HepG2 (cell line): ENCODE measurements at regions not wholly inside any gene's neighbourhood (a gene's known extent, or its start where the extent isn't known, plus 50 kb on each side); places are given as distances from the start of the nearest gene placed in this dataset.

Experiments
- BCL6 ChIP-seq: IDR thresholded peaks from 2 replicates; pipeline ENCODE4 v1.6.1; 2016; ENCODE audit warnings: missing genetic modification reagents, missing compliant biosample characterization
- FOXA3 ChIP-seq: IDR thresholded peaks from 2 replicates; pipeline ENCODE4 v1.6.1; 2016; ENCODE audit warnings: missing genetic modification reagents, missing compliant biosample characterization
- FOXM1 ChIP-seq: sonication (generic); formaldehyde crosslinking; IDR thresholded peaks from 2 replicates; pipeline ENCODE4 v1.5.0; 2020; ENCODE audit warnings: missing genetic modification reagents
- GLMP ChIP-seq: sonication (generic); formaldehyde crosslinking; IDR thresholded peaks from 2 replicates; pipeline ENCODE4 v1.9.0; 2021; ENCODE audit warnings: missing genetic modification reagents, mild to moderate bottlenecking, borderline replicate concordance
- HNF4A ChIP-seq: sonication (generic); formaldehyde crosslinking; IDR thresholded peaks from 2 replicates; pipeline ENCODE4 v1.4.0; 2020; ENCODE audit warnings: missing genetic modification reagents
- MYNN ChIP-seq: sonication (generic); formaldehyde crosslinking; IDR thresholded peaks from 2 replicates; pipeline ENCODE4 v1.4.0; 2020; ENCODE audit warnings: mild to moderate bottlenecking, low read depth, missing genetic modification reagents
- NKX3-1 ChIP-seq: sonication (generic); formaldehyde crosslinking; IDR thresholded peaks from 2 replicates; pipeline ENCODE4 v1.5.0; 2020; ENCODE audit warnings: missing genetic modification reagents
- POLR2AphosphoS2 ChIP-seq: IDR thresholded peaks from 2 replicates; pipeline ENCODE4 v1.6.1; 2011; ENCODE audit warnings: low read depth, low read length, improper control_type of control experiment
- REL ChIP-seq: sonication (generic); formaldehyde crosslinking; conservative IDR thresholded peaks from 2 replicates; pipeline ENCODE4 v1.8.0; 2022; ENCODE audit warnings: mild to moderate bottlenecking, missing genetic modification reagents, moderate library complexity
- SALL1 ChIP-seq: sonication (generic); formaldehyde crosslinking; IDR thresholded peaks from 2 replicates; pipeline ENCODE4 v1.8.0; 2022; ENCODE audit warnings: mild to moderate bottlenecking, missing genetic modification reagents
- SMAD3 ChIP-seq: sonication (generic); formaldehyde crosslinking; IDR thresholded peaks from 2 replicates; pipeline ENCODE4 v1.4.0; 2020; ENCODE audit warnings: missing genetic modification reagents
- TCF7 ChIP-seq: sonication (generic); IDR thresholded peaks from 2 replicates; pipeline ENCODE4 v1.6.1; 2016; ENCODE audit warnings: antibody characterized with exemption, low read depth
- ZNF17 ChIP-seq: sonication (generic); formaldehyde crosslinking; IDR thresholded peaks from 2 replicates; pipeline ENCODE4 v1.5.0; 2020; ENCODE audit warnings: mild to moderate bottlenecking, missing genetic modification reagents
- ZNF335 ChIP-seq: sonication (generic); formaldehyde crosslinking; IDR thresholded peaks from 2 replicates; pipeline ENCODE4 v1.4.0; 2020; ENCODE audit warnings: missing genetic modification reagents
- ZNF512 ChIP-seq: sonication (generic); formaldehyde crosslinking; IDR thresholded peaks from 2 replicates; pipeline ENCODE4 v1.4.0; 2020; ENCODE audit warnings: mild to moderate bottlenecking, missing genetic modification reagents
- ZNF550 ChIP-seq: sonication (generic); formaldehyde crosslinking; IDR thresholded peaks from 2 replicates; pipeline ENCODE4 v1.4.0; 2020; ENCODE audit warnings: mild to moderate bottlenecking, missing genetic modification reagents, borderline replicate concordance
- ZNF564 ChIP-seq: sonication (generic); formaldehyde crosslinking; IDR thresholded peaks from 2 replicates; pipeline ENCODE4 v1.8.1; 2023; ENCODE audit warnings: mild to moderate bottlenecking, missing genetic modification reagents
- ZNF570 ChIP-seq: sonication (generic); formaldehyde crosslinking; IDR thresholded peaks from 2 replicates; pipeline ENCODE4 v1.4.0; 2020; ENCODE audit warnings: mild to moderate bottlenecking, missing genetic modification reagents, borderline replicate concordance
- ZNF574 ChIP-seq: sonication (generic); formaldehyde crosslinking; IDR thresholded peaks from 2 replicates; pipeline ENCODE4 v1.4.0; 2020; ENCODE audit warnings: missing genetic modification reagents
- ZNF580 ChIP-seq: IDR thresholded peaks from 2 replicates; pipeline ENCODE4 v1.6.1; 2016; ENCODE audit warnings: low read depth, borderline replicate concordance
- ZNF619 ChIP-seq: sonication (generic); formaldehyde crosslinking; IDR thresholded peaks from 2 replicates; pipeline ENCODE4 v1.4.0; 2020; ENCODE audit warnings: mild to moderate bottlenecking, missing genetic modification reagents
- ZNF660 ChIP-seq: sonication (generic); formaldehyde crosslinking; IDR thresholded peaks from 2 replicates; pipeline ENCODE4 v1.5.1; 2020; ENCODE audit warnings: mild to moderate bottlenecking, low read depth, missing genetic modification reagents, borderline replicate concordance
- ZNF777 ChIP-seq: sonication (generic); formaldehyde crosslinking; IDR thresholded peaks from 2 replicates; pipeline ENCODE4 v1.4.0; 2020; ENCODE audit warnings: missing genetic modification reagents
- TF ChIP-seq, protein P1 (sequence below): sonication (generic); formaldehyde crosslinking; IDR thresholded peaks from 2 replicates; pipeline ENCODE4 v1.4.0; 2020; ENCODE audit warnings: missing genetic modification reagents

GRCh38 chr16:80468029-80468428 lies 72.8 kb upstream of the DYNLRB2 start (continued):
- TF ChIP-seq GLMP (CRISPR knock-in tag) (no peak), ZNF574 (CRISPR knock-in tag) (no peak), TCF7 (no peak), ZNF512 (CRISPR knock-in tag) (no peak), ZNF660 (CRISPR knock-in tag) (no peak), ZNF550 (no peak), NKX3-1 (CRISPR knock-in tag) (no peak), SMAD3 (CRISPR knock-in tag) (no peak), ZNF570 (CRISPR knock-in tag) (no peak), SALL1 (CRISPR knock-in tag) (peak; percentile 10; the same call in 1 of the 2 replicates), HNF4A (CRISPR knock-in tag) (peak; percentile 52), POLR2AphosphoS2 (no peak), ZNF564 (CRISPR knock-in tag) (peak; percentile 80; the same call in 1 of the 2 replicates), ZNF335 (CRISPR knock-in tag) (no peak), ZNF580 (CRISPR knock-in tag) (no peak), FOXA3 (CRISPR knock-in tag) (peak; percentile 26; the same call in 1 of the 2 replicates), REL (no peak), BCL6 (CRISPR knock-in tag) (peak; percentile 77), FOXM1 (CRISPR knock-in tag) (no peak), ZNF619 (CRISPR knock-in tag) (no peak), ZNF17 (CRISPR knock-in tag) (no peak), ZNF777 (CRISPR knock-in tag) (no peak), MYNN (no peak)
- TF ChIP-seq, protein P1, sequence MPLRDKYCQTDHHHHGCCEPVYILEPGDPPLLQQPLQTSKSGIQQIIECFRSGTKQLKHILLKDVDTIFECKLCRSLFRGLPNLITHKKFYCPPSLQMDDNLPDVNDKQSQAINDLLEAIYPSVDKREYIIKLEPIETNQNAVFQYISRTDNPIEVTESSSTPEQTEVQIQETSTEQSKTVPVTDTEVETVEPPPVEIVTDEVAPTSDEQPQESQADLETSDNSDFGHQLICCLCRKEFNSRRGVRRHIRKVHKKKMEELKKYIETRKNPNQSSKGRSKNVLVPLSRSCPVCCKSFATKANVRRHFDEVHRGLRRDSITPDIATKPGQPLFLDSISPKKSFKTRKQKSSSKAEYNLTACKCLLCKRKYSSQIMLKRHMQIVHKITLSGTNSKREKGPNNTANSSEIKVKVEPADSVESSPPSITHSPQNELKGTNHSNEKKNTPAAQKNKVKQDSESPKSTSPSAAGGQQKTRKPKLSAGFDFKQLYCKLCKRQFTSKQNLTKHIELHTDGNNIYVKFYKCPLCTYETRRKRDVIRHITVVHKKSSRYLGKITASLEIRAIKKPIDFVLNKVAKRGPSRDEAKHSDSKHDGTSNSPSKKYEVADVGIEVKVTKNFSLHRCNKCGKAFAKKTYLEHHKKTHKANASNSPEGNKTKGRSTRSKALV (CRISPR knock-in tag), result no peak
